Nephron progenitor cell (in vitro differentiated cells): ENCODE measurements at regions not wholly inside any gene's neighbourhood (a gene's known extent, or its start where the extent isn't known, plus 50 kb on each side); places are given as distances from the start of the nearest gene placed in this dataset.

Experiments
- DNase-seq: peaks from one replicate; pipeline ENCODE4 v3.0.0; 2021
- H3K27ac Mint-ChIP-seq: 2 replicates; pipeline ENCODE4 v1.8.0; 2021; ENCODE audit warnings: mild to moderate bottlenecking, moderate library complexity, mixed read lengths
- H3K27me3 Mint-ChIP-seq: 2 replicates; pipeline ENCODE4 v1.8.0; 2021; ENCODE audit warnings: mild to moderate bottlenecking, low read depth, mixed read lengths; ENCODE audit not compliant: poor library complexity
- H3K36me3 Mint-ChIP-seq: 2 replicates; pipeline ENCODE4 v1.8.0; 2021; ENCODE audit warnings: low read depth, mixed read lengths
- H3K4me1 Mint-ChIP-seq: 2 replicates; pipeline ENCODE4 v1.8.0; 2021; ENCODE audit warnings: mixed read lengths
- H3K4me3 Mint-ChIP-seq: 2 replicates; pipeline ENCODE4 v1.8.0; 2021; ENCODE audit warnings: mild to moderate bottlenecking, moderate library complexity, mixed read lengths
- H3K9me3 Mint-ChIP-seq: 2 replicates; pipeline ENCODE4 v1.8.0; 2021; ENCODE audit warnings: mild to moderate bottlenecking, moderate library complexity, mixed read lengths
- CTCF ChIP-seq: fragments of 200-600 bp; sonication (generic); IDR thresholded peaks from 2 replicates; pipeline ENCODE4 v1.5.0; 2021; ENCODE audit warnings: antibody characterized with exemption

GRCh38 chr13:59205501-59205900 lies 958.2 kb downstream of the DIAPH3 start:
- no peak overlapping the region for H3K27ac Mint-ChIP-seq
- no peaks in the 10 kb centered on the region for H3K27me3 Mint-ChIP-seq
- H3K36me3 Mint-ChIP-seq, result no peaks in the 10 kb centered on the region
- H3K4me1 Mint-ChIP-seq, result peaks cover 13% of the 10 kb centered on the region
- no peak for DNase-seq
- TF ChIP-seq CTCF, result no peak
- H3K4me3 Mint-ChIP-seq, result no peak overlapping the region
- peaks cover 8% of the 10 kb centered on the region for H3K9me3 Mint-ChIP-seq

GRCh38 chr13:59208405-59209195 lies 955.1 kb downstream of the DIAPH3 start:
- Mint-ChIP-seq H3K27ac (no peak overlapping the region), H3K36me3 (no peaks in the 10 kb centered on the region), H3K4me3 (no peak overlapping the region), H3K27me3 (no peaks in the 10 kb centered on the region), H3K9me3 (peaks cover 1% of the 10 kb centered on the region), H3K4me1 (peaks cover 37% of the 10 kb centered on the region)
- no peak for DNase-seq
- no peak for TF ChIP-seq CTCF

- DNase-seq, result no peak
- H3K9me3 Mint-ChIP-seq, result no peaks in the 10 kb centered on the region
- peak overlapping the region; percentile 66 for H3K27ac Mint-ChIP-seq
- no peak overlapping the region for H3K4me3 Mint-ChIP-seq
- no peaks in the 10 kb centered on the region for H3K36me3 Mint-ChIP-seq
- H3K4me1 Mint-ChIP-seq, result peaks cover 31% of the 10 kb centered on the region
- no peak for TF ChIP-seq CTCF
- no peaks in the 10 kb centered on the region for H3K27me3 Mint-ChIP-seq
Observed at GRCh38 chr13:59210543-59210942, 953.2 kb downstream of the DIAPH3 start.

GRCh38 chr13:59211606-59212005 lies 952.1 kb downstream of the DIAPH3 start:
- Mint-ChIP-seq H3K27ac (no peak overlapping the region), H3K4me1 (peaks cover 31% of the 10 kb centered on the region), H3K4me3 (no peak overlapping the region), H3K36me3 (no peaks in the 10 kb centered on the region), H3K9me3 (no peaks in the 10 kb centered on the region), H3K27me3 (no peaks in the 10 kb centered on the region)
- no peak for TF ChIP-seq CTCF
- DNase-seq, result no peak

GRCh38 chr13:59229401-59229800 lies 934.3 kb downstream of the DIAPH3 start:
- peaks cover 38% of the 10 kb centered on the region for H3K4me1 Mint-ChIP-seq
- no peak overlapping the region for H3K4me3 Mint-ChIP-seq
- no peaks in the 10 kb centered on the region for H3K27me3 Mint-ChIP-seq
- no peak for TF ChIP-seq CTCF
- peaks cover 9% of the 10 kb centered on the region for H3K36me3 Mint-ChIP-seq
- no peak overlapping the region for H3K27ac Mint-ChIP-seq
- peaks cover 7% of the 10 kb centered on the region for H3K9me3 Mint-ChIP-seq
- no peak for DNase-seq

GRCh38 chr13:59229861-59230260 lies 933.9 kb downstream of the DIAPH3 start:
- no peaks in the 10 kb centered on the region for H3K27me3 Mint-ChIP-seq
- H3K4me3 Mint-ChIP-seq, result no peak overlapping the region
- peaks cover 7% of the 10 kb centered on the region for H3K9me3 Mint-ChIP-seq
- H3K27ac Mint-ChIP-seq, result peak overlapping the region; percentile 53
- H3K36me3 Mint-ChIP-seq, result peaks cover 9% of the 10 kb centered on the region
- no peak for DNase-seq
- no peak for TF ChIP-seq CTCF
- peaks cover 38% of the 10 kb centered on the region for H3K4me1 Mint-ChIP-seq
